ENCODE measurements at regions not wholly inside any gene's neighbourhood (a gene's known extent, or its start where the extent isn't known, plus 50 kb on each side); places are given as distances from the start of the nearest gene placed in this dataset.

- Histone ChIP-seq H3K4me3 (ENCODE audit: low read length) (no peak overlapping the region), H3K4me1 (ENCODE audit: insufficient read depth, low read length) (no peaks in the 10 kb centered on the region), H3K27ac (ENCODE audit: low read depth in 1 of 2, low read length in 2 of 2) (no peak overlapping the region), H3K9me3 (ENCODE audit: control insufficient read depth in 1 of 2, insufficient read depth in 1 of 2, low read length in 2 of 2) (no peaks in the 10 kb centered on the region), H3K36me3 (ENCODE audit: insufficient read depth, low read length) (no peaks in the 10 kb centered on the region), H3K27me3 (ENCODE audit: control insufficient read depth in 1 of 2, insufficient read depth in 2 of 2, low read length in 2 of 2) (peaks cover 1 to 3% of the 10 kb centered on the region in 2 experiments)
- H3K4me1 Mint-ChIP-seq (ENCODE audit: low read depth): no peaks in the 10 kb centered on the region
- ATAC-seq (ENCODE audit: poor library complexity) (no peak), DNase-seq (no peak)
- H3K27me3 Mint-ChIP-seq: peaks cover 26% of the 10 kb centered on the region
- H3K27ac Mint-ChIP-seq: no peak overlapping the region
- H3K36me3 Mint-ChIP-seq (ENCODE audit: low read depth): no peaks in the 10 kb centered on the region
- no peaks in the 10 kb centered on the region for H3K9me3 Mint-ChIP-seq
- TF ChIP-seq CTCF (IDR thresholded peaks at IDR 0.05): no peak
- ChIA-PET POLR2A (no interaction called here), CTCF (no interaction called here)
- H3K4me3 Mint-ChIP-seq: no peak overlapping the region
- intact Hi-C loops (cut with DNase I, micrococcal nuclease): no loop called here
Observed at GRCh38 chr17:74098136-74099024, 105.1 kb upstream of the RPL38 start.

GRCh38 chr17:74099442-74100340 is 103.8 kb upstream of the RPL38 start:
- no peaks in the 10 kb centered on the region for H3K4me1 Mint-ChIP-seq (ENCODE audit: low read depth)
- CTCF ChIA-PET: no interaction called here
- no peak for DNase-seq

GRCh38 chr17:74104921-74105320 is 98.6 kb upstream of the RPL38 start:
- Histone ChIP-seq H3K4me3 (ENCODE audit: low read length) (no peak overlapping the region), H3K4me1 (ENCODE audit: insufficient read depth, low read length) (no peaks in the 10 kb centered on the region), H3K27me3 (ENCODE audit: control insufficient read depth in 1 of 2, insufficient read depth in 2 of 2, low read length in 2 of 2) (peaks cover 9 to 10% of the 10 kb centered on the region in 2 experiments), H3K27ac (ENCODE audit: low read depth in 1 of 2, low read length in 2 of 2) (no peak overlapping the region), H3K36me3 (ENCODE audit: insufficient read depth, low read length) (no peaks in the 10 kb centered on the region), H3K9me3 (ENCODE audit: control insufficient read depth in 1 of 2, insufficient read depth in 1 of 2, low read length in 2 of 2) (peaks cover 0 to 3% of the 10 kb centered on the region in 2 experiments)
- H3K36me3 Mint-ChIP-seq (ENCODE audit: low read depth): no peaks in the 10 kb centered on the region
- H3K9me3 Mint-ChIP-seq: no peaks in the 10 kb centered on the region
- POLR2A ChIA-PET: no interaction called here
- no peak overlapping the region for H3K27ac Mint-ChIP-seq
- H3K4me3 Mint-ChIP-seq: no peak overlapping the region
- intact Hi-C loops (cut with DNase I, micrococcal nuclease): no loop called here
- H3K27me3 Mint-ChIP-seq: peaks cover 39% of the 10 kb centered on the region
- TF ChIP-seq CTCF (IDR thresholded peaks at IDR 0.05): no peak
- no peaks in the 10 kb centered on the region for H3K4me1 Mint-ChIP-seq (ENCODE audit: low read depth)
- peak in 2 of 14 experiments; percentile 20 to 25 for DNase-seq
- CTCF ChIA-PET: no interaction called here
- no peak for ATAC-seq (ENCODE audit: poor library complexity)

More at GRCh38 chr17:74099442-74100340, 103.8 kb upstream of the RPL38 start:
- intact Hi-C loops (cut with DNase I, micrococcal nuclease): no loop called here
- POLR2A ChIA-PET: no interaction called here
- Mint-ChIP-seq H3K36me3 (ENCODE audit: low read depth) (no peaks in the 10 kb centered on the region), H3K9me3 (no peaks in the 10 kb centered on the region), H3K4me3 (no peak overlapping the region), H3K27ac (no peak overlapping the region), H3K27me3 (peaks cover 34% of the 10 kb centered on the region)
- Histone ChIP-seq H3K4me1 (ENCODE audit: insufficient read depth, low read length) (no peaks in the 10 kb centered on the region), H3K27ac (ENCODE audit: low read depth in 1 of 2, low read length in 2 of 2) (no peak overlapping the region), H3K9me3 (ENCODE audit: control insufficient read depth in 1 of 2, insufficient read depth in 1 of 2, low read length in 2 of 2) (no peaks in the 10 kb centered on the region), H3K4me3 (ENCODE audit: low read length) (no peak overlapping the region), H3K36me3 (ENCODE audit: insufficient read depth, low read length) (no peaks in the 10 kb centered on the region), H3K27me3 (ENCODE audit: control insufficient read depth in 1 of 2, insufficient read depth in 2 of 2, low read length in 2 of 2) (peaks cover 3 to 4% of the 10 kb centered on the region in 2 experiments)
- ATAC-seq (ENCODE audit: poor library complexity): no peak
- no peak for TF ChIP-seq CTCF (IDR thresholded peaks at IDR 0.05)

Measured in CD4-positive, alpha-beta T cell (primary cell).